GM19467 (cell line): ENCODE measurements at regions not wholly inside any gene's neighbourhood (a gene's known extent, or its start where the extent isn't known, plus 50 kb on each side); places are given as distances from the start of the nearest gene placed in this dataset.

ENCODE experiments used
- ATAC-seq: cut with Tn5 transposase; IDR thresholded peaks from one replicate; pipeline ENCODE4 v1.9.1; 2021; ENCODE audit warnings: mild to moderate bottlenecking, moderate library complexity; ENCODE audit not compliant: unreplicated experiment

DNA sequence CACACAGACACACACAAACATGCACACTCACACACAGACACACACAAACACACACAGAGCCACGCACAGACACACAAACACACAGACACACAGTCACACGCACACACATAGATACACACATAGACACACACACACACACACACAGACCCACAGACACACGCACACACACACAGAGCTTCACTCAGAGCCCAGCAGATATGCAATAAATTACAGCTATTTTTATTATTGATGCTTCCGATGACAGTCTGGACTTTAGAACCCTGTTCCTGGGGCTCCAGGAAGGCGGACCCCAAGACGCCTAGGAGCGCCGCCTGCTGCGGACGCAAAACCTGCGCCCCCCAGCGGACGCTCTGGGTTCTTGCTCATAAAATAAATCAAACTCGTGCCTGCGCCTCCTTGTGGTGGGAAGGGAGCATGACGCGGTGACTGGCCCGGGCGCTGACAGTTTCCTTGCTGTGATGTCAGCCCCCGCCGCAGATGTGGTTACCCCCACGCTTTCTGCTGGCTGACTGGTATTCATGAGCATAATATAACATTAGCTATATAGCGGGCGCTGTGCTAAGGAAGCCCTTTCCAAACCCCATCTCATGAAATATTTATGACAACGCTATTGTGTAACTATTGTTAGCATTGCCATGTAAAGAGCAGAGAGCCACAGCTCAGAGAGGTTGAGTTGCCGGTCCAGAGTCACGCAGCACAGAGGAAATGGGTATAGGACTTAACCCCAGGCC lies 64.4 kb upstream of the TM9SF2 start:
- peak; percentile 37 for ATAC-seq

DNA sequence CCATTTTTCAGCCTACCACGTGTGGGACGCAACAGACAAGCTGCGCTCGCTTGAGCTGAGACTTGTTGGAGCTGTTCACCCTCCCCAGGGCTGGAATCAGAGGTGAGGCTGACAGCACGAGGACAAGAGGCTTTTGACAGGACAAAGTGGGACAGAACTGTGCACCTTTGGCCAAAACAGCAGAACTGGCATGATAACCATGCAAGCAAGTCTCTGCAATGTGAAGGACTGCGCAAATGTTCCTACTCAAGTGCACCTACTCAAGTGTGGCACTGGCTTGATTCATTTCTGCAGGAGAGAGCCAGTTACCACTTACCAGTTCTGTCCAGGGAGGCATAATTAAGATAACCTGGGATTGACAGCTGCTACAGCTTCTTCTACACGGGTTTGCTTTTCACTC lies 62.2 kb upstream of the TM9SF2 start:
- no peak for ATAC-seq

DNA sequence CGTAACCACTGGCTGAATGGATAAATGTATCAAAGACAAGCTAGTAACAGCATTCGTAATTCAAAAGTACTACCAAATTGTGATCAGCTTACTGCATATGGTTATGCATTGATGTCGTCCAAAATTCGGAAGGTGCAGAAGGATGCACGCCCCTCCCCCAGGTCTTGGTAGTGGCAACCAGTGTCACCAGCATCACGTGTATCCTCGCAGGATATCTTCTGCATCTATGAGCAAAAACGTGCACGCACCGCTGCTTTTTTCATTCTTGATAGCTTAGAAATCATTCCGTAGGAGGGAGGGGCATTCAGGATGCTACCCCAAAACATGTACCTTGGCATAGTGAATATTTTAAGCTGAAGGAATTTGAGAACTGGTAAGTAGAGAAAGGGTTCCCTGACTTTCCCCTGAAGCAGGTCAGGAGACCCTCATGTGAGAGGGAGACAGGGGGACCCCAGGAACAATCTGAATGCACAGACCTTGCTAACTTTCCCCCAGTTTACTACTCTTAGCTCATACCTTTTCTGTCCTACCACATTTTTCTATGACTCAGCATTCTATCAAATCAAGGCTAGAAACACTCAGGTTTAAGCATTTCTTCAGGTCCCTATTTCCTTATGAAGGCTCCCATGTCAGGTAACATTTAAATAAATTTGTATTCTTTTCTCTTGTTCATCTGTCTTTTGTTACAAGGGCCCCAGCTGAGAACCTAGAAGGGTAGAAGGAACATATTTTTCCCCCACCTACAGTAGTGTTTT lies 61.2 kb upstream of the TM9SF2 start:
- no peak for ATAC-seq

DNA sequence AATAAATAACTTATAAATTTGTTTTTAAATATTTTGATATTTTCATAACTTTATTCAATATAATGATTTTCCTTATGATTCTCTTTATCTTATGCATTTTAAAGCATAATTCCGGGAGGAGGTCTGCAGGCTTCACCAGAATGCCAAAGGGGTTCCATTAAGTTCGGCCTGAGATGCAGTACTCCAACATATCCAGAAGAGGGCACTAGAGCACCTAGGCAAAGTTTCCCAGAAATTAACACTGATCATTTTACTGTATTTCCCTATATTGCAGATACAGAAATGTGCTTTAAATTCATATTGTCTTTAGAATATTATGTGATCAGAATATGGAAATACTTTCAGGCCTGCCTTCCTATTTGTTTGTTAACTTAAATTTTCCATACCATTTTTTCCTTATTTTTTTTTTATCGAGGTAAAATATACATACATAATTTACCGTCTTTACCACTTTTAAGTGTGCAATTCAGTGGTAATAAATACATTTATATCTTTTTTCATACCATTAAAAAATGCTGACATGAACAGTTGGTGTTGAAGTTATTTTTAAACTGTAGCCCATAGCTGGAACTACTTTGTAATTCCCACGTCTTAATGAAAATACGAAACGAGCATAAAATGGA lies 58.9 kb upstream of the TM9SF2 start:
- no peak for ATAC-seq

DNA sequence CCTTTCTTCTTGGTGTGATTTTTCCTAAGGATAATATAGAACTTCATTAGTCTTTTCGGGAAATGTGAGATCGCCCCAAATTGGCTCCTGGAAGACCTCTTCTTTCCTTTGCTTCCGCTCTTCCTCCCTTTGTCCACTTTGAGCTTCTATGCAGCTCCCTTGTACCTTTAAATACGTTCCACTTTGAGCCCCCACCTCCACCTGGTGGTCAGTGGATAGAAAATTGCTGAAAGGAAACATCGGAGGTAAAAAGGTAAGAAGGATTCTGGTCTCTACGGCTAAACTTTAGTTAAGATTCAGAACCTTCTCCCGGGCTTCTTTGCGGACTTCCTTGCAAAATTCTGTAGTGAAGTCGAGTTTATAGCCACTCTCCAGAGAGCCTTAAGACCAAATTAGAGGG lies 55.0 kb upstream of the TM9SF2 start:
- no peak for ATAC-seq

DNA sequence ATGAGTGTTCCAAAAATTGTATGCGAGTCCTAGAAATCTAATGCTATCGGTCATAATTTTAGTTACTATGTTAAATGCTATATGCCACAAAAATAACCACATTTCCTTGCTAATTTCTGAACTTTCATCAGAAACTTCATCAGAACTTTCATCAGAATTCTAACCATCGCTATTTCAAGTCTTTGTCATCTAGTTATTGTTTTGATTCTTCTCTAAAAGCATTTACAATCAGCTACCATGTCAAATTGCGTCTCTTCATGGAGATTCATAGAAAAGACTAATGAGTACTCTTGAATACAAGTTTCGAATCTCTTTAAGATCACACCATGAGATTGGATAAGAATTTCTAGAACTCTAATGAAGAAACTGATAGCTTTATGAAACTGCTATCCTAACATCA lies 52.7 kb upstream of the TM9SF2 start:
- ATAC-seq = no peak

DNA sequence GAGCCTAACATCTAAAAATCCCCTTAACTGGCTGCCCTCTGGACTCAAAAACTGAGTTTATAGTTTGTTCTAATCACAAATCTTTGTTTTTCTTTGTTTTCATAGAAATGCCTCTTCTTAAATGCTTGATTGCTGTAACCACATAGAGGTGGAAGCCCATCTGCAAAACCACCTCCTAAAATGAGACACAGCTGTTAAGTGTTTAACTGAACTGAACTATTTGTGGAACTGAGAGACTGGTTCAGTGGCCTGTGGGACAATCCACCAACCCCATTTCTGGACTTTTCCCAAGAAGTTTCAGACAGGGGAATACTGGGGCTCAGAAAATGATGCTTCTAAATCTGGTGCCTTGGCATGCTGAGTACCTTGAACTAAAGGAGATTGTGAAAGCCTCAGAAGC lies 50.9 kb upstream of the TM9SF2 start:
- ATAC-seq = no peak
